ENCODE measurements at regions not wholly inside any gene's neighbourhood (a gene's known extent, or its start where the extent isn't known, plus 50 kb on each side); places are given as distances from the start of the nearest gene placed in this dataset.
"Not testable (repeated sequence)": the region's sequence is repeated elsewhere in the genome, so short reads cannot be mapped to it uniquely, and the experiment has no call there.

- no peak overlapping the region for H3K27ac Mint-ChIP-seq
- H3K9me3 Mint-ChIP-seq = no peaks in the 10 kb centered on the region
- H3K36me3 Mint-ChIP-seq (ENCODE audit: low read depth) = no peaks in the 10 kb centered on the region
- no peaks in the 10 kb centered on the region for H3K4me1 Mint-ChIP-seq (ENCODE audit: low read depth)
- H3K4me3 Mint-ChIP-seq = no peak overlapping the region
- peaks cover 3% of the 10 kb centered on the region for H3K27me3 Mint-ChIP-seq (ENCODE audit: insufficient read depth)
- intact Hi-C loops (cut with micrococcal nuclease) = no loop called here
- DNase-seq (ENCODE audit: low spot score) = no peak
Measured at GRCh38 chr7:96794063-96794462, 84.4 kb upstream of the SEM1 start.

GRCh38 chr7:96800122-96800521 lies 90.5 kb upstream of the SEM1 start:
- no peaks in the 10 kb centered on the region for H3K36me3 Mint-ChIP-seq (ENCODE audit: low read depth)
- peaks cover 5% of the 10 kb centered on the region for H3K27me3 Mint-ChIP-seq (ENCODE audit: insufficient read depth)
- H3K4me1 Mint-ChIP-seq (ENCODE audit: low read depth) = no peaks in the 10 kb centered on the region
- intact Hi-C loops (cut with micrococcal nuclease) = no loop called here
- no peak for DNase-seq (ENCODE audit: low spot score)
- H3K4me3 Mint-ChIP-seq = no peak overlapping the region
- no peaks in the 10 kb centered on the region for H3K9me3 Mint-ChIP-seq
- no peak overlapping the region for H3K27ac Mint-ChIP-seq

- H3K27ac Mint-ChIP-seq = no peak overlapping the region
- intact Hi-C loops (cut with micrococcal nuclease) = no loop called here
- H3K36me3 Mint-ChIP-seq (ENCODE audit: low read depth) = no peaks in the 10 kb centered on the region
- H3K4me3 Mint-ChIP-seq = no peak overlapping the region
- H3K27me3 Mint-ChIP-seq (ENCODE audit: insufficient read depth) = peaks cover 5% of the 10 kb centered on the region
- H3K9me3 Mint-ChIP-seq = no peaks in the 10 kb centered on the region
- H3K4me1 Mint-ChIP-seq (ENCODE audit: low read depth) = no peaks in the 10 kb centered on the region
- no peak for DNase-seq (ENCODE audit: low spot score)
Measured at GRCh38 chr7:96800824-96801223, 91.2 kb upstream of the SEM1 start.

- Mint-ChIP-seq H3K27ac (no peak overlapping the region), H3K9me3 (no peaks in the 10 kb centered on the region), H3K4me3 (no peak overlapping the region), H3K4me1 (ENCODE audit: low read depth) (no peaks in the 10 kb centered on the region), H3K36me3 (ENCODE audit: low read depth) (no peaks in the 10 kb centered on the region), H3K27me3 (ENCODE audit: insufficient read depth) (peaks cover 6% of the 10 kb centered on the region)
- no peak for DNase-seq (ENCODE audit: low spot score)
- intact Hi-C loops (cut with micrococcal nuclease) = no loop called here
Measured at GRCh38 chr7:96819111-96819700, 109.6 kb upstream of the SEM1 start.

- DNase-seq (ENCODE audit: low spot score); H3K36me3 Mint-ChIP-seq (ENCODE audit: low read depth); H3K27ac Mint-ChIP-seq; H3K4me1 Mint-ChIP-seq (ENCODE audit: low read depth); H3K9me3 Mint-ChIP-seq; H3K4me3 Mint-ChIP-seq; intact Hi-C loops (cut with micrococcal nuclease): not testable (repeated sequence)
- H3K27me3 Mint-ChIP-seq (ENCODE audit: insufficient read depth) = peaks cover 10% of the 10 kb centered on the region
Measured at GRCh38 chr7:96821131-96821530, 111.5 kb upstream of the SEM1 start.

GRCh38 chr7:96822824-96823223 lies 113.2 kb upstream of the SEM1 start:
- intact Hi-C loops (cut with micrococcal nuclease) = loop anchor here (1.0 kb wide), 1 partner anchor 327 kb away; no protein-coding TSS in a partner anchor
- Mint-ChIP-seq H3K9me3 (no peaks in the 10 kb centered on the region), H3K27me3 (ENCODE audit: insufficient read depth) (peaks cover 10% of the 10 kb centered on the region), H3K4me3 (no peak overlapping the region), H3K4me1 (ENCODE audit: low read depth) (no peaks in the 10 kb centered on the region), H3K27ac (no peak overlapping the region), H3K36me3 (ENCODE audit: low read depth) (no peaks in the 10 kb centered on the region)
- DNase-seq (ENCODE audit: low spot score) = no peak

GRCh38 chr7:96823274-96823673 lies 113.6 kb upstream of the SEM1 start:
- Mint-ChIP-seq H3K36me3 (ENCODE audit: low read depth) (no peaks in the 10 kb centered on the region), H3K27me3 (ENCODE audit: insufficient read depth) (peaks cover 14% of the 10 kb centered on the region), H3K27ac (no peak overlapping the region), H3K4me1 (ENCODE audit: low read depth) (no peaks in the 10 kb centered on the region), H3K9me3 (no peaks in the 10 kb centered on the region), H3K4me3 (no peak overlapping the region)
- intact Hi-C loops (cut with micrococcal nuclease) = loop anchor here (1.0 kb wide), 1 partner anchor 327 kb away; no protein-coding TSS in a partner anchor
- DNase-seq (ENCODE audit: low spot score) = no peak

- H3K27ac Mint-ChIP-seq = no peak overlapping the region
- intact Hi-C loops (cut with micrococcal nuclease) = no loop called here
- H3K4me1 Mint-ChIP-seq (ENCODE audit: low read depth) = no peaks in the 10 kb centered on the region
- no peaks in the 10 kb centered on the region for H3K9me3 Mint-ChIP-seq
- H3K4me3 Mint-ChIP-seq = no peak overlapping the region
- DNase-seq (ENCODE audit: low spot score) = no peak
- no peaks in the 10 kb centered on the region for H3K36me3 Mint-ChIP-seq (ENCODE audit: low read depth)
- H3K27me3 Mint-ChIP-seq (ENCODE audit: insufficient read depth) = peaks cover 16% of the 10 kb centered on the region
Measured at GRCh38 chr7:96824686-96825085, 115.0 kb upstream of the SEM1 start.

- H3K36me3 Mint-ChIP-seq (ENCODE audit: low read depth) = no peaks in the 10 kb centered on the region
- H3K27me3 Mint-ChIP-seq (ENCODE audit: insufficient read depth) = peaks cover 18% of the 10 kb centered on the region
- no peak overlapping the region for H3K27ac Mint-ChIP-seq
- no peak overlapping the region for H3K4me3 Mint-ChIP-seq
- DNase-seq (ENCODE audit: low spot score) = no peak
- intact Hi-C loops (cut with micrococcal nuclease) = no loop called here
- no peaks in the 10 kb centered on the region for H3K4me1 Mint-ChIP-seq (ENCODE audit: low read depth)
- H3K9me3 Mint-ChIP-seq = no peaks in the 10 kb centered on the region
Measured at GRCh38 chr7:96825285-96825684, 115.6 kb upstream of the SEM1 start.

GRCh38 chr7:96826089-96826488 lies 116.4 kb upstream of the SEM1 start:
- no peaks in the 10 kb centered on the region for H3K4me1 Mint-ChIP-seq (ENCODE audit: low read depth)
- H3K9me3 Mint-ChIP-seq = no peaks in the 10 kb centered on the region
- no peak overlapping the region for H3K27ac Mint-ChIP-seq
- H3K27me3 Mint-ChIP-seq (ENCODE audit: insufficient read depth) = peaks cover 21% of the 10 kb centered on the region
- H3K4me3 Mint-ChIP-seq = no peak overlapping the region
- intact Hi-C loops (cut with micrococcal nuclease) = no loop called here
- no peaks in the 10 kb centered on the region for H3K36me3 Mint-ChIP-seq (ENCODE audit: low read depth)
- no peak for DNase-seq (ENCODE audit: low spot score)

GRCh38 chr7:96827701-96828100 lies 118.1 kb upstream of the SEM1 start:
- Mint-ChIP-seq H3K9me3 (no peaks in the 10 kb centered on the region), H3K4me3 (no peak overlapping the region), H3K27ac (no peak overlapping the region), H3K4me1 (ENCODE audit: low read depth) (no peaks in the 10 kb centered on the region), H3K36me3 (ENCODE audit: low read depth) (no peaks in the 10 kb centered on the region), H3K27me3 (ENCODE audit: insufficient read depth) (peaks cover 31% of the 10 kb centered on the region)
- no peak for DNase-seq (ENCODE audit: low spot score)
- intact Hi-C loops (cut with micrococcal nuclease) = no loop called here

- peaks cover 32% of the 10 kb centered on the region for H3K27me3 Mint-ChIP-seq (ENCODE audit: insufficient read depth)
- H3K4me1 Mint-ChIP-seq (ENCODE audit: low read depth); H3K27ac Mint-ChIP-seq; DNase-seq (ENCODE audit: low spot score); H3K9me3 Mint-ChIP-seq; H3K4me3 Mint-ChIP-seq; H3K36me3 Mint-ChIP-seq (ENCODE audit: low read depth); intact Hi-C loops (cut with micrococcal nuclease): not testable (repeated sequence)
Measured at GRCh38 chr7:96829121-96829520, 119.5 kb upstream of the SEM1 start.

GRCh38 chr7:96831446-96831845 lies 121.8 kb upstream of the SEM1 start:
- intact Hi-C loops (cut with micrococcal nuclease) = no loop called here
- Mint-ChIP-seq H3K27ac (no peak overlapping the region), H3K4me1 (ENCODE audit: low read depth) (no peaks in the 10 kb centered on the region), H3K4me3 (no peak overlapping the region), H3K27me3 (ENCODE audit: insufficient read depth) (peaks cover 29% of the 10 kb centered on the region), H3K36me3 (ENCODE audit: low read depth) (no peaks in the 10 kb centered on the region), H3K9me3 (no peaks in the 10 kb centered on the region)
- no peak for DNase-seq (ENCODE audit: low spot score)

- no peak overlapping the region for H3K4me3 Mint-ChIP-seq
- H3K27ac Mint-ChIP-seq = no peak overlapping the region
- intact Hi-C loops (cut with micrococcal nuclease) = no loop called here
- H3K9me3 Mint-ChIP-seq = no peaks in the 10 kb centered on the region
- no peaks in the 10 kb centered on the region for H3K36me3 Mint-ChIP-seq (ENCODE audit: low read depth)
- H3K27me3 Mint-ChIP-seq (ENCODE audit: insufficient read depth) = peaks cover 29% of the 10 kb centered on the region
- peaks cover 2% of the 10 kb centered on the region for H3K4me1 Mint-ChIP-seq (ENCODE audit: low read depth)
- DNase-seq (ENCODE audit: low spot score) = no peak
Measured at GRCh38 chr7:96832092-96832662, 122.5 kb upstream of the SEM1 start.

All from activated T-helper 1 cell treated with anti-CD3 and anti-CD28 coated beads, Interleukin-12 subunit alpha, Interleukin-12 subunit beta, Interleukin-2, Interleukin-4 antibody, amounts not matched to agents 30 ng/mL and 10 ng/mL and 1 ng/mL, durations not matched to agents 14 hours and 24 hours and 36 hours (primary cell).